ENCODE measurements at regions not wholly inside any gene's neighbourhood (a gene's known extent, or its start where the extent isn't known, plus 50 kb on each side); places are given as distances from the start of the nearest gene placed in this dataset.
"Not testable (repeated sequence)": the region's sequence is repeated elsewhere in the genome, so short reads cannot be mapped to it uniquely, and the experiment has no call there.

DNA sequence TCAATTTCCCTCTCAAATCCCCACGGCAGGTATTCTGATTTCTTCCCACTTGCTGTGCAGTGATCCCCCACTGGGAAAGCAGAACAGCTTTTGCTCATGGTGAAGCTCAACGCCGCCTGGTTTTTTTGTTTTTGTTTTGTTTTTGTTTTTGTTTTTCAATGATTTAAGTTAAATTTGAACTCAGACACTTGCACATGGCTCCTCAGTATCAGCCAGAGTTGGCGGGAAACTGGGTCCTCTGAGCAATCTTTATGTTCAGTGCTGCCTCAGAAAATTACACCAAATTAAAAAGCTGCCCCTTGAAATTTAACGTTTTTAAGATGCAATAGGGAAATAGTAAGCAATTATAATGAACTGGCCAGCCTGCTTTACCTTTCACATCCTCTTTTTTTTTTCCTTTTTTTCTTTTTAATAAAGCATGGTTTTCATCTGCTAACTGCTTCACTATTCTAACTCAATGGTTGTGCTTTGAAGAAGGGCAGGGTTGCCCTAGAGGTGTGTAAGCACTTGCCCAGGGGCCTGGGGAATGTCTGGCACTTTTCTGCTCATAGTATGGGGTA lies 277.0 kb upstream of the HNRNPA3 start:
- ATAC-seq, result no peak
- no peak for TF ChIP-seq CSDC2 (CRISPR knock-in tag; IDR thresholded peaks at IDR 0.05)

DNA sequence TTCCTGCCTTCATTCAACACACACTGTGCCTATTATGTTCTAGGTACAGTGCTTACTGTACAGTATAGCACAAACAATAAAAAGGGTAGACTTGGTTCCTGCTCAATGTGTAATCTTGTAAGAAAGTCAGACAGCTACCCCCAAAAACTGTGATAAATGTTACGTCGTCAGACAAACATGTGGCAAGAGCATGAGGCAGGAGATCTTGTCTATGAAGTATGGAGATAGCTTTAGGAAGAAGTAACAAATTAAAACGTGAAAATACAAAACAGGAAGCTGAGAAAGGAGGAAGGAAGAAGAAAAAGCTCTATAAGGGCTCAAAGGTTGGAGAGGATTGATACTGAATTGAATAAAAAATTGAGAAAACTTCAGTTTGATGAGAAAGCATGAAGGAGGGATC lies 276.2 kb upstream of the HNRNPA3 start:
- TF ChIP-seq SNAI2 (CRISPR knock-in tag; IDR thresholded peaks at IDR 0.05) (no peak), CSDC2 (CRISPR knock-in tag; IDR thresholded peaks at IDR 0.05) (no peak), ESRRG (CRISPR knock-in tag; IDR thresholded peaks at IDR 0.05) (no peak), ISL1 (CRISPR knock-in tag; IDR thresholded peaks at IDR 0.05) (no peak), RARB (CRISPR knock-in tag; IDR thresholded peaks at IDR 0.05) (no peak), ZFP30 (CRISPR knock-in tag; IDR thresholded peaks at IDR 0.05) (no peak), ZC3H10 (CRISPR knock-in tag; IDR thresholded peaks at IDR 0.05) (no peak), ZFP3 (CRISPR knock-in tag; IDR thresholded peaks at IDR 0.05) (no peak), ZNF8 (CRISPR knock-in tag; IDR thresholded peaks at IDR 0.05) (no peak), TCF4 (CRISPR knock-in tag; IDR thresholded peaks at IDR 0.05; ENCODE audit: borderline replicate concordance) (no peak)
- TF ChIP-seq, protein P1, sequence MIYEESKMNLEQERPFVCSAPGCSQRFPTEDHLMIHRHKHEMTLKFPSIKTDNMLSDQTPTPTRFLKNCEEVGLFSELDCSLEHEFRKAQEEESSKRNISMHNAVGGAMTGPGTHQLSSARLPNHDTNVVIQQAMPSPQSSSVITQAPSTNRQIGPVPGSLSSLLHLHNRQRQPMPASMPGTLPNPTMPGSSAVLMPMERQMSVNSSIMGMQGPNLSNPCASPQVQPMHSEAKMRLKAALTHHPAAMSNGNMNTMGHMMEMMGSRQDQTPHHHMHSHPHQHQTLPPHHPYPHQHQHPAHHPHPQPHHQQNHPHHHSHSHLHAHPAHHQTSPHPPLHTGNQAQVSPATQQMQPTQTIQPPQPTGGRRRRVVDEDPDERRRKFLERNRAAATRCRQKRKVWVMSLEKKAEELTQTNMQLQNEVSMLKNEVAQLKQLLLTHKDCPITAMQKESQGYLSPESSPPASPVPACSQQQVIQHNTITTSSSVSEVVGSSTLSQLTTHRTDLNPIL (CRISPR knock-in tag; IDR thresholded peaks at IDR 0.05; ENCODE audit: low read depth), result no peak
- TF ChIP-seq, protein P2, sequence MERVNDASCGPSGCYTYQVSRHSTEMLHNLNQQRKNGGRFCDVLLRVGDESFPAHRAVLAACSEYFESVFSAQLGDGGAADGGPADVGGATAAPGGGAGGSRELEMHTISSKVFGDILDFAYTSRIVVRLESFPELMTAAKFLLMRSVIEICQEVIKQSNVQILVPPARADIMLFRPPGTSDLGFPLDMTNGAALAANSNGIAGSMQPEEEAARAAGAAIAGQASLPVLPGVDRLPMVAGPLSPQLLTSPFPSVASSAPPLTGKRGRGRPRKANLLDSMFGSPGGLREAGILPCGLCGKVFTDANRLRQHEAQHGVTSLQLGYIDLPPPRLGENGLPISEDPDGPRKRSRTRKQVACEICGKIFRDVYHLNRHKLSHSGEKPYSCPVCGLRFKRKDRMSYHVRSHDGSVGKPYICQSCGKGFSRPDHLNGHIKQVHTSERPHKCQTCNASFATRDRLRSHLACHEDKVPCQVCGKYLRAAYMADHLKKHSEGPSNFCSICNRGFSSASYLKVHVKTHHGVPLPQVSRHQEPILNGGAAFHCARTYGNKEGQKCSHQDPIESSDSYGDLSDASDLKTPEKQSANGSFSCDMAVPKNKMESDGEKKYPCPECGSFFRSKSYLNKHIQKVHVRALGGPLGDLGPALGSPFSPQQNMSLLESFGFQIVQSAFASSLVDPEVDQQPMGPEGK (CRISPR knock-in tag; IDR thresholded peaks at IDR 0.05; ENCODE audit: borderline replicate concordance), result no peak
- TF ChIP-seq, protein P3, sequence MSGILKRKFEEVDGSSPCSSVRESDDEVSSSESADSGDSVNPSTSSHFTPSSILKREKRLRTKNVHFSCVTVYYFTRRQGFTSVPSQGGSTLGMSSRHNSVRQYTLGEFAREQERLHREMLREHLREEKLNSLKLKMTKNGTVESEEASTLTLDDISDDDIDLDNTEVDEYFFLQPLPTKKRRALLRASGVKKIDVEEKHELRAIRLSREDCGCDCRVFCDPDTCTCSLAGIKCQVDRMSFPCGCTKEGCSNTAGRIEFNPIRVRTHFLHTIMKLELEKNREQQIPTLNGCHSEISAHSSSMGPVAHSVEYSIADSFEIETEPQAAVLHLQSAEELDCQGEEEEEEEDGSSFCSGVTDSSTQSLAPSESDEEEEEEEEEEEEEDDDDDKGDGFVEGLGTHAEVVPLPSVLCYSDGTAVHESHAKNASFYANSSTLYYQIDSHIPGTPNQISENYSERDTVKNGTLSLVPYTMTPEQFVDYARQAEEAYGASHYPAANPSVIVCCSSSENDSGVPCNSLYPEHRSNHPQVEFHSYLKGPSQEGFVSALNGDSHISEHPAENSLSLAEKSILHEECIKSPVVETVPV (CRISPR knock-in tag; IDR thresholded peaks at IDR 0.05), result no peak
- ATAC-seq, result no peak

- TF ChIP-seq TCF4 (CRISPR knock-in tag; IDR thresholded peaks at IDR 0.05; ENCODE audit: borderline replicate concordance), result no peak
- ATAC-seq, result no peak
Measured at GRCh38 chr2:176944998-176945397, 267.6 kb upstream of the HNRNPA3 start.

DNA sequence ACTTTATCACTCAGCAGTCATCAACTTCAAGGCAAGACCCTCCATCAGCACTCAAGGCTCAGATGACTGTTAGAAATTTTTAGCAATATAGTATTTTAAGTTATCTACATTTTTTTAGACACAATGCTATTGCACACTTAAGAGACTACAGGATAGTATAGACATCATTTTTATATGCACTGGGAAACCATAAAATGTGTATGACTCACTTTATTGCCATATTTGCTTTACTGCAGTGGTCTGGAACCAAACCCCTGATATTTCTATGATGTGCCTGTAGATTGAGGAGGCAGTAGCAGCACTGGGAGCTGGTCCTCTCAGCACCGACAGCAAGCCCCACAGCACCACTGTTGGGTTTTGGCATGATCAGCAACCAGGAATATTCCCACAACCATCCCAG lies 264.8 kb upstream of the HNRNPA3 start:
- ATAC-seq, result no peak
- TF ChIP-seq ESRRG (CRISPR knock-in tag; IDR thresholded peaks at IDR 0.05) (no peak), ZC3H10 (CRISPR knock-in tag; IDR thresholded peaks at IDR 0.05) (no peak), CSDC2 (CRISPR knock-in tag; IDR thresholded peaks at IDR 0.05) (no peak), GLIS3 (CRISPR knock-in tag; IDR thresholded peaks at IDR 0.05) (no peak), TCF4 (CRISPR knock-in tag; IDR thresholded peaks at IDR 0.05; ENCODE audit: borderline replicate concordance) (no peak), SNAI2 (CRISPR knock-in tag; IDR thresholded peaks at IDR 0.05) (no peak), TSHZ2 (CRISPR knock-in tag; IDR thresholded peaks at IDR 0.05) (no peak)
- TF ChIP-seq, protein P2 (CRISPR knock-in tag; IDR thresholded peaks at IDR 0.05; ENCODE audit: borderline replicate concordance), result no peak
- TF ChIP-seq, protein P1 (CRISPR knock-in tag; IDR thresholded peaks at IDR 0.05; ENCODE audit: low read depth), result no peak
- TF ChIP-seq, protein P3 (CRISPR knock-in tag; IDR thresholded peaks at IDR 0.05), result no peak

DNA sequence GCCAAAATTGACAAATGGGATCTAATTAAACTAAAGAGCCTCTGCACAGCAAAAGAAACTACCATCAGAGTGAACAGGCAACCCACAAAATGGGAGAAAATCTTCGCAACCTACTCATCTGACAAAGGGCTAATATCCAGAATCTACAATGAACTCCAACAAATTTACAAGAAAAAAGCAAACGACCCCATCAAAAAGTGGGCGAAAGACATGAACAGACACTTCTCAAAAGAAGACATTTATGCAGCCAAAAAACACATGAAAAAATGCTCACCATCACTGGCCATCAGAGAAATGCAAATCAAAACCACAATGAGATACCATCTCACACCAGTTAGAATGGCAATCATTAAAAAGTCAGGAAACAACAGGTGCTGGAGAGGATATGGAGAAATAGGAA lies 261.4 kb upstream of the HNRNPA3 start:
- ATAC-seq, result not testable (repeated sequence)
